Mesenteric fat pad (tissue), 1 donor: ENCODE measurements at regions not wholly inside any gene's neighbourhood (a gene's known extent, or its start where the extent isn't known, plus 50 kb on each side); places are given as distances from the start of the nearest gene placed in this dataset.

Source experiments
- DNase-seq: peaks from one replicate; pipeline ENCODE4 v3.0.0-alpha.2; 2020; ENCODE audit warnings: low spot score
- donor health status: DM: yes; HTN: yes; CAD: no.

- DNase-seq, result no peak
Observed at GRCh38 chr3:177249203-177249602, 51.9 kb upstream of the TBL1XR1 start.

DNA sequence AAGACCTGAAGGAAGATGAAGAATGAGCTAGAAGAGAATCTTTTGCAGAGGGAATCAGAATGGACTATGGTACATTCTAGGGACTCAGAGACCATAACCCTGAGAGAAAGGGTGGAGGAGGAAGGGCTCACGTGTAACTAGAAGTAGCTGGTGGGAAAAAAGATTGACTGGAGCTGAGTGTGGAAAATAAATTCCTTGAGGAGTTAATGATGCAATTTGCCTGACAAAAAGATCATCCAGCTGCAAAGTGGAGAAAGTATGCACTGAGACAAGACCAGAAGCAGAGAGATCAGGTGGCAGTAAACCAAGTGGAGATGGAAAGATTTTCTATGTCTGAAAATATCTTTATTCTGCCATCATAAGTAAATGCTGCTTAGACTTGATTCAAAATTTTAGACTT, 52.9 kb upstream of the TBL1XR1 start:
- DNase-seq, result no peak

DNA sequence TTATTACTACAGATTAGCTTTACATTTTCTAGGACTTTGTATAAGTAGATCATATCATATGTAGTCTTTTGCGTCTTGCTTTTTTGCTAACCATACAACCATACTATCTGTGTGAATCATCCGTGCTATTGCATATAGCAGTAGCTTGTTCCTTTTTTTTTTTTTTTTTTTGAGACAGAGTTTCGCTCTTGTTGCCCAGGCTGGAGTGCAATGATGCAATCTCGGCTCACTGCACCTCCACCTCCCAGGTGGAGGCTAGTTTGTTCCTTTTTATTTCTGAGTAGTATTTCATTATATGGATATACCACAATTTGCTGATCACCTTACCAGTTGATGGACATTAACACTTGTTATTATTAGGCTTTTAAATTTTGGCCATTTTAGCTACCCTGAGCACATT, 54.5 kb upstream of the TBL1XR1 start:
- no peak for DNase-seq

GRCh38 chr3:177257006-177257405, 59.7 kb upstream of the TBL1XR1 start:
- DNase-seq, result no peak

DNA sequence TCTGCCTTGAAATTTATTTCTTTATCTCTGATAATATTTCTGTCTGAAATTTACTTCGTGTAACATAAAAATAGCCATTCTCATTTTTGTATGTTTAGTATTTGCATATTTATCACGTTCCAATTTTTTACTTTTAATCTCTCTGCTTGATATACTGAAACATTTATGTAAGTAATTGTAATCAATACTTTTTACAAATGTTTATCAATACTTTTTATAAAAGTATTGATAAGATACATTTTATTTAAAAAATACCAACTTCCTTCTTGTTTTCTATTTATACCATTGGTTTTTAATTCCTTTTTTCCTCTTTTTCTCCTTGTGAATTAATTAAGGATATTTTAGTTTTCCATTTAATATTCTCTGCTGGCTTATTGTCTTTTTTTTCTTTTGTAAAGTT, 60.3 kb upstream of the TBL1XR1 start:
- no peak for DNase-seq

GRCh38 chr3:177262396-177262795, 65.1 kb upstream of the TBL1XR1 start:
- DNase-seq, result no peak

- no peak for DNase-seq
Observed at GRCh38 chr3:177263615-177264368, 66.5 kb upstream of the TBL1XR1 start.

DNA sequence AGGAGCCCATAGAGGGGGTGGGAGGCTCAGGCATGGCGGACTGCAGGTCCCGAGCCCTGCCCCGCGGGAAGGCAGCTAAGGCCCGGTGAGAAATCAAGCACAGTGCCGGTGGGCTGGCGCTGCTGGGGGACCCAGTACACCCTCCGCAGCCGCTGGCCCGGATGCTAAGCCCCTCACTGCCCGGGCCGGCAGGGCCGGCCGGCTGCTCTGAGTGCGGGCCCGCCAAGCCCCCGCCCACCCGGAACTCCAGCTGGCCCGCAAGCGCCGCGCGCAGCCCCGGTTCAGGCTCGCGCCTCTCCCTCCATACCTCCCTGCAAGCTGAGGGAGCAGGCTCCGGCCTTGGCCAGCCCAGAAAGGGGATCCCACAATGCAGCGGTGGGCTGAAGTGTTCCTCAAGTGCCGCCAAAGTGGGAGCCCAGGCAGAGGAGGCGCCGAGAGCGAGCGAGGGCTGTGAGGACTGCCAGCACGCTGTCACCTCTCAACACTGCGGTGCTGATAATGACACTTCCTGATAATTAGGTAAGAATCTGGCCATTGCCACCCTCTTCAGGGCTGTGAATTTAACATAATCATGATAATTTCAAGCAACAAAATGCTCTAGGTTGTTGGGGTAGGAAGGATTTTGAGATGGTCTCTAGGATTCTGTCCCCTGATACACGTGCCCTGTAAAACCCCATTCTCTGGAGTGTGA, 74.7 kb upstream of the TBL1XR1 start:
- peak; percentile 72 for DNase-seq

DNA sequence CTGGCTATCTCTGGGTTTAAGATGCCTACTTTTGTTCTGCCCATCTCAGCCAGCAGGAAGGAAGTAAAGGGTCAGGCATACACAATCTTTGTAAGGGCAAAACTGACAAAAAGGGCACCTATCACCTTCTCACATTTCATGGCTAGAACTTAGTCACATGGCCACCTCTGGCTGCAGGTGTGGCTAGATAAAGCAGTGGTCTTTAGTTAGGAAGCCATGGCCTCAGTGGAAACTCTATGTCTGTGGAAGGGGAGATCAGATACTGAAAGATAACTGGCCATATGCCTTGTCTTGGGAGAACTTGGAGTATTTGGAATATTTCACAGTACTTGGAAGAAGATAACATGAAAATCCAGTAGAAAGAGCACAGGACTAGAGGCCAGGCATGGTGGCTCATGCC, 80.7 kb upstream of the TBL1XR1 start:
- DNase-seq, result no peak

- DNase-seq, result no peak
Observed at GRCh38 chr3:177279118-177279815, 82.0 kb upstream of the TBL1XR1 start.

GRCh38 chr3:177281292-177282118, 84.2 kb upstream of the TBL1XR1 start:
- DNase-seq, result no peak

- DNase-seq, result no peak
Observed at GRCh38 chr3:177282119-177282655, 84.9 kb upstream of the TBL1XR1 start.

GRCh38 chr3:177283983-177284382, 86.7 kb upstream of the TBL1XR1 start:
- DNase-seq, result no peak

DNA sequence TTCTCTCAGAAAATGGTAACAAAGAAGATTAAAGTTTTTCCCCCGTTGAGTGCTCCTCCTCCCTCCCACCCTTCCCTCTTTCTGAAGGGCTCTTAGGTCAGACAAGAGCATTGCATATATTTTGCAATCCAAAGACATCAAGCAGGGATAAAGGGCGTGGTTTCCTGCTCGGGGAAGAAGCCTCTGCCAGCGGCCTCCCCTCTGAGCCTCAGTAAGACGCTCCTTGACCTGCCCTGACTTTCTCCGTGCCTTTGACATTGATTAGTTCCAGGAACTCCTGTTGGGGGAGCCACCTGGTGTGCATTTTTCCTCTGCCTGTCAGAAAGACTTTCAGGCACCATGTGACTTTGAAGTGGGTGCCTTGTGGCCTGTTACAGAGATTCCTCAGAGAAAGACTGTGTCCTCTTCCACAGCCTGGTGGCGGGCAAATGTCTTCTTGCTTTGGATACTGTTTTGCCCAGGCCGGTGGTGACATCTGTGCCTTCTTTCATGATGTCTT, 87.2 kb upstream of the TBL1XR1 start:
- no peak for DNase-seq

GRCh38 chr3:177286034-177286433, 88.8 kb upstream of the TBL1XR1 start:
- DNase-seq, result no peak

DNA sequence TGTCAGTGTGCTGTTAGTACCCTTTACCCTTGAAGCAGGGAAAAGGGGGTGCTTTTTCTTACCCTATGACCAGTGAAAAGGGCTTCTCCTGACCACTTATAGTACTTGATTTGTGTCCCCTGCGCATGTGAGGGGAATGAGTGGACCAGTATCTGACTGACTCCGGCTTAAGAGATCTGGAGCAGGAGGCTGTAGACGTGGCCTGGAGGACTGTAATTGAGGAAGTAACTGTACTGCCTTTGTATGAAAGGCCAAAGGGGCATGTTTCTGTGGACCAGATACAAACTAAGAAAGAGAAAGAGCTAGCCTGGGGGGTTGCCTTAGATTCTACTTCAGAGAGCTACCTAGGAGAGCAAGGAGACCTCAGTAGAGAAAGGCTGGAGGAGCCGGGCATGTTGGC, 89.9 kb upstream of the TBL1XR1 start:
- no peak for DNase-seq

- no peak for DNase-seq
Observed at GRCh38 chr3:177290633-177291032, 93.4 kb upstream of the TBL1XR1 start.

- DNase-seq, result no peak
Observed at GRCh38 chr3:177294221-177294620, 96.9 kb upstream of the TBL1XR1 start.

DNA sequence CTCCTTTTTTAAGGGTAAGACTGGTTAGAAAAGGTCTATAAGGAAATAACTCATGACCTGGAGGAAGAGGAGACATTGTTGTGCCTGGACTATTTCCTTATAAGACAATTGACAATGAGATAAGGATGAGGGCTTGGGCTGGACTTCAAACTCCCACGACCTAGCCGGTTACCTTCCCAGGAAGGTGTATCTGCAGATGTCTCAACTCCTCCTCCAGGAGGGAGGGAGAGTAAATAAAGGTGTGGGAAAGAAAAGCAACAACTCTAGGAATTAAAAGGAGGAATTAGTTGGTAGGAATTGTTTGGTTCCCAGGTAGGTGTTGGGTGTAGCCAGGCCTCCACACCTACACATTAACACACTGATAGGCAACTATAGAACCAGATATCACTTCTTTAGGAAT, 97.8 kb upstream of the TBL1XR1 start:
- DNase-seq, result no peak

DNA sequence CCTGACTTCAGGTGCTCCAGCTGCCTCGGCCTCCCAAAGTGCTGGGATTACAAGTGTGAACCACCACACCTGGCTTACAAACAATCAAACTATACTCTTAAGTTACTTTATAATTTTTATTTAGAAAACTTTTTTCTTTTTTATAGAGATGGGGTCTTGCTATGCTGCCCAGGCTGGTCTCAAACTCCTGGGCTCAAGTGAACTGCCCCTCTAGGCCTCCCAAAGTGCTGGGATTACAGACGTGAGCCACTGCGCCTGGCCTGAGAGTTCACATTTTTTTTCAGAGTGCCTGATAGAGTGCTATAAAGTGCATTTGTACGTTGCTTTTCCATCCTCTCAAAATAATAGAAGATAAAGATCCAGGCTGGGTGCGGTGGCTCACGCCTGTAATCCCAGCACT, 102.0 kb upstream of the TBL1XR1 start:
- DNase-seq, result no peak
